ENCODE measurements at regions not wholly inside any gene's neighbourhood (a gene's known extent, or its start where the extent isn't known, plus 50 kb on each side); places are given as distances from the start of the nearest gene placed in this dataset.
"Not testable (repeated sequence)": the region's sequence is repeated elsewhere in the genome, so short reads cannot be mapped to it uniquely, and the experiment has no call there.

DNA sequence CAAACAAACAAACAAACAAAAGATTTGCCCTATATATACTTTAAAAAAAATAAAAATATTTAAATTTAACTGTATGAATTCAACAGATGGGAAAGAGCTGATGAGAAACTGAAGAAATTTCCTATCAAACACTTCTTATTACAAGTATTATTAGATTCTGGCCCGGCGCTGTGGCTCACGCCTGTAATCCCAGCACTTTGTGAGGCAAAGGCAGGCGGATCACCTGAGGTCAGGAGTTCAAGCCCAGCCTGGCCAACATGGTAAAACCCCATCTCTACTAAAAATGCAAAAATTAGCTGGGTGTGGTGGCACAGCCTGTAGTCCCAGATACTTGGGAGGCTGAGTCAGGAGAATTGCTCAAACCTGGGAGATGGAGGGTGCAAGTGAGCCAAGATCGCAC, 180.8 kb downstream of the ABCC12 start:
- TF ChIP-seq, protein P1, sequence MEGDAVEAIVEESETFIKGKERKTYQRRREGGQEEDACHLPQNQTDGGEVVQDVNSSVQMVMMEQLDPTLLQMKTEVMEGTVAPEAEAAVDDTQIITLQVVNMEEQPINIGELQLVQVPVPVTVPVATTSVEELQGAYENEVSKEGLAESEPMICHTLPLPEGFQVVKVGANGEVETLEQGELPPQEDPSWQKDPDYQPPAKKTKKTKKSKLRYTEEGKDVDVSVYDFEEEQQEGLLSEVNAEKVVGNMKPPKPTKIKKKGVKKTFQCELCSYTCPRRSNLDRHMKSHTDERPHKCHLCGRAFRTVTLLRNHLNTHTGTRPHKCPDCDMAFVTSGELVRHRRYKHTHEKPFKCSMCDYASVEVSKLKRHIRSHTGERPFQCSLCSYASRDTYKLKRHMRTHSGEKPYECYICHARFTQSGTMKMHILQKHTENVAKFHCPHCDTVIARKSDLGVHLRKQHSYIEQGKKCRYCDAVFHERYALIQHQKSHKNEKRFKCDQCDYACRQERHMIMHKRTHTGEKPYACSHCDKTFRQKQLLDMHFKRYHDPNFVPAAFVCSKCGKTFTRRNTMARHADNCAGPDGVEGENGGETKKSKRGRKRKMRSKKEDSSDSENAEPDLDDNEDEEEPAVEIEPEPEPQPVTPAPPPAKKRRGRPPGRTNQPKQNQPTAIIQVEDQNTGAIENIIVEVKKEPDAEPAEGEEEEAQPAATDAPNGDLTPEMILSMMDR (IDR thresholded peaks at IDR 0.05 in 2 of 3, conservative IDR thresholded peaks at IDR 0.05 in 1 of 3; ENCODE audit: insufficient read depth in 2 of 3, low read depth in 1 of 3, low read length in 3 of 3), result not testable (repeated sequence)
- not testable (repeated sequence) for TF ChIP-seq FOXK2 (conservative IDR thresholded peaks at IDR 0.05 in 1 of 2, IDR thresholded peaks at IDR 0.05 in 1 of 2; ENCODE audit: low read depth in 2 of 2); HNRNPLL (IDR thresholded peaks at IDR 0.05; ENCODE audit: low read depth, low read length, poor library complexity, severe bottlenecking); RFX1 (IDR thresholded peaks at IDR 0.05); ZNF766 (CRISPR knock-in tag; conservative IDR thresholded peaks at IDR 0.05); PHF20 (IDR thresholded peaks at IDR 0.05; ENCODE audit: partially characterized antibody)
- TF ChIP-seq, protein P2, sequence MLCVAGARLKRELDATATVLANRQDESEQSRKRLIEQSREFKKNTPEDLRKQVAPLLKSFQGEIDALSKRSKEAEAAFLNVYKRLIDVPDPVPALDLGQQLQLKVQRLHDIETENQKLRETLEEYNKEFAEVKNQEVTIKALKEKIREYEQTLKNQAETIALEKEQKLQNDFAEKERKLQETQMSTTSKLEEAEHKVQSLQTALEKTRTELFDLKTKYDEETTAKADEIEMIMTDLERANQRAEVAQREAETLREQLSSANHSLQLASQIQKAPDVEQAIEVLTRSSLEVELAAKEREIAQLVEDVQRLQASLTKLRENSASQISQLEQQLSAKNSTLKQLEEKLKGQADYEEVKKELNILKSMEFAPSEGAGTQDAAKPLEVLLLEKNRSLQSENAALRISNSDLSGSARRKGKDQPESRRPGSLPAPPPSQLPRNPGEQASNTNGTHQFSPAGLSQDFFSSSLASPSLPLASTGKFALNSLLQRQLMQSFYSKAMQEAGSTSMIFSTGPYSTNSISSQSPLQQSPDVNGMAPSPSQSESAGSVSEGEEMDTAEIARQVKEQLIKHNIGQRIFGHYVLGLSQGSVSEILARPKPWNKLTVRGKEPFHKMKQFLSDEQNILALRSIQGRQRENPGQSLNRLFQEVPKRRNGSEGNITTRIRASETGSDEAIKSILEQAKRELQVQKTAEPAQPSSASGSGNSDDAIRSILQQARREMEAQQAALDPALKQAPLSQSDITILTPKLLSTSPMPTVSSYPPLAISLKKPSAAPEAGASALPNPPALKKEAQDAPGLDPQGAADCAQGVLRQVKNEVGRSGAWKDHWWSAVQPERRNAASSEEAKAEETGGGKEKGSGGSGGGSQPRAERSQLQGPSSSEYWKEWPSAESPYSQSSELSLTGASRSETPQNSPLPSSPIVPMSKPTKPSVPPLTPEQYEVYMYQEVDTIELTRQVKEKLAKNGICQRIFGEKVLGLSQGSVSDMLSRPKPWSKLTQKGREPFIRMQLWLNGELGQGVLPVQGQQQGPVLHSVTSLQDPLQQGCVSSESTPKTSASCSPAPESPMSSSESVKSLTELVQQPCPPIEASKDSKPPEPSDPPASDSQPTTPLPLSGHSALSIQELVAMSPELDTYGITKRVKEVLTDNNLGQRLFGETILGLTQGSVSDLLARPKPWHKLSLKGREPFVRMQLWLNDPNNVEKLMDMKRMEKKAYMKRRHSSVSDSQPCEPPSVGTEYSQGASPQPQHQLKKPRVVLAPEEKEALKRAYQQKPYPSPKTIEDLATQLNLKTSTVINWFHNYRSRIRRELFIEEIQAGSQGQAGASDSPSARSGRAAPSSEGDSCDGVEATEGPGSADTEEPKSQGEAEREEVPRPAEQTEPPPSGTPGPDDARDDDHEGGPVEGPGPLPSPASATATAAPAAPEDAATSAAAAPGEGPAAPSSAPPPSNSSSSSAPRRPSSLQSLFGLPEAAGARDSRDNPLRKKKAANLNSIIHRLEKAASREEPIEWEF (CRISPR knock-in tag; IDR thresholded peaks at IDR 0.05), result not testable (repeated sequence)
- TF ChIP-seq, protein P3, sequence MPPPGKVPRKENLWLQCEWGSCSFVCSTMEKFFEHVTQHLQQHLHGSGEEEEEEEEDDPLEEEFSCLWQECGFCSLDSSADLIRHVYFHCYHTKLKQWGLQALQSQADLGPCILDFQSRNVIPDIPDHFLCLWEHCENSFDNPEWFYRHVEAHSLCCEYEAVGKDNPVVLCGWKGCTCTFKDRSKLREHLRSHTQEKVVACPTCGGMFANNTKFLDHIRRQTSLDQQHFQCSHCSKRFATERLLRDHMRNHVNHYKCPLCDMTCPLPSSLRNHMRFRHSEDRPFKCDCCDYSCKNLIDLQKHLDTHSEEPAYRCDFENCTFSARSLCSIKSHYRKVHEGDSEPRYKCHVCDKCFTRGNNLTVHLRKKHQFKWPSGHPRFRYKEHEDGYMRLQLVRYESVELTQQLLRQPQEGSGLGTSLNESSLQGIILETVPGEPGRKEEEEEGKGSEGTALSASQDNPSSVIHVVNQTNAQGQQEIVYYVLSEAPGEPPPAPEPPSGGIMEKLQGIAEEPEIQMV (tag; conservative IDR thresholded peaks at IDR 0.05; ENCODE audit: low read depth), result not testable (repeated sequence)
